Dedifferentiated amniotic fluid mesenchymal stem cell (primary cell): ENCODE measurements at regions not wholly inside any gene's neighbourhood (a gene's known extent, or its start where the extent isn't known, plus 50 kb on each side); places are given as distances from the start of the nearest gene placed in this dataset.

Experiments
- DNase-seq: peaks from one replicate; pipeline ENCODE4 v3.0.0-alpha.2; 2016; ENCODE audit errors: extremely low spot score

GRCh38 chr10:78481842-78482241, 448.2 kb downstream of the RPS24 start:
- DNase-seq: no peak

- DNase-seq: no peak
Measured at GRCh38 chr10:78483641-78484040, 450.0 kb downstream of the RPS24 start.

GRCh38 chr10:78489034-78489433, 455.4 kb downstream of the RPS24 start:
- no peak for DNase-seq

- no peak for DNase-seq
Measured at GRCh38 chr10:78491812-78492211, 458.1 kb downstream of the RPS24 start.

- DNase-seq: no peak
Measured at GRCh38 chr10:78492424-78492823, 458.8 kb downstream of the RPS24 start.

- no peak for DNase-seq
Measured at GRCh38 chr10:78494179-78494578, 460.5 kb downstream of the RPS24 start.

GRCh38 chr10:78502210-78502936, 468.7 kb downstream of the RPS24 start:
- no peak for DNase-seq

GRCh38 chr10:78504181-78504580, 470.5 kb downstream of the RPS24 start:
- no peak for DNase-seq

GRCh38 chr10:78505657-78506056, 472.0 kb downstream of the RPS24 start:
- DNase-seq: no peak

GRCh38 chr10:78506614-78507013, 473.0 kb downstream of the RPS24 start:
- DNase-seq: no peak

- no peak for DNase-seq
Measured at GRCh38 chr10:78507510-78508160, 474.0 kb downstream of the RPS24 start.

- no peak for DNase-seq
Measured at GRCh38 chr10:78508955-78509748, 475.5 kb downstream of the RPS24 start.

GRCh38 chr10:78510566-78511323, 477.1 kb downstream of the RPS24 start:
- no peak for DNase-seq

- DNase-seq: no peak
Measured at GRCh38 chr10:78511324-78512204, 477.9 kb downstream of the RPS24 start.

- DNase-seq: no peak
Measured at GRCh38 chr10:78512205-78512550, 478.5 kb downstream of the RPS24 start.

GRCh38 chr10:78513330-78513729, 479.7 kb downstream of the RPS24 start:
- no peak for DNase-seq

- no peak for DNase-seq
Measured at GRCh38 chr10:78513986-78514385, 480.3 kb downstream of the RPS24 start.

- DNase-seq: no peak
Measured at GRCh38 chr10:78514459-78514858, 480.8 kb downstream of the RPS24 start.

- no peak for DNase-seq
Measured at GRCh38 chr10:78515038-78515872, 481.6 kb downstream of the RPS24 start.

GRCh38 chr10:78515873-78516153, 482.1 kb downstream of the RPS24 start:
- DNase-seq: no peak
